ENCODE measurements at regions not wholly inside any gene's neighbourhood (a gene's known extent, or its start where the extent isn't known, plus 50 kb on each side); places are given as distances from the start of the nearest gene placed in this dataset.

DNA sequence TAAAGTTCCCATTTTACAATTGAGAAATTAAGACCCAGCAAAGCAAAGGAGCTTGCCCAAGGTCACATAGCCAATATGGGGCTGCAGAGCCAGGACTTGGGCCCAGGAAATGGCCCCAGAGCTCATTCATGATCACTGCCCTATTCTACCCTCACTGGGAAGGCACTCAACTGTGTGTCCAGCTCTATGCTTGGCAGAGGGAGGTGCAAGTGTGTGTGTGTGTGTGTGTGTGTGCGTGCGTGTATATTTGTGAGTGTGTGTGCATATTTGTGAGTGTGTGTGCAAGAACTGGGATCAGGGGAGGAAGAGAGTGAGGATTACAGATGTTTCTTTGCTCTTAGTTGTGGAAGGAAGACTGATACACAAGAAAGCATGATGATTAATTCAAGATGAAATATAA is 151.2 kb upstream of the CRY1 start:
- H3K4me1 ChIP-seq (replicated peaks in 1 of 4; ENCODE audit: control insufficient read depth in 3 of 4, insufficient read depth in 4 of 4, low read length in 3 of 4), result no peaks in the 10 kb centered on the region
- H3K23me2 ChIP-seq (ENCODE audit: low read depth, low read length), result peaks cover 3% of the 10 kb centered on the region; the same call in 1 of the 2 replicates
- H3K4ac ChIP-seq (replicated peaks; ENCODE audit: insufficient read length, low read depth, low read length), result no peak overlapping the region
- FAIRE-seq (no peak), DNase-seq (ENCODE audit: low read depth in 1 of 2, low spot score in 2 of 2) (no peak)
- no peak overlapping the region for H3K4me3 ChIP-seq (ENCODE audit: extremely low read depth in 1 of 4, insufficient read depth in 2 of 4, low read depth in 3 of 4, low read length in 4 of 4)
- no peak overlapping the region for H2BK120ac ChIP-seq (replicated peaks; ENCODE audit: low read depth, low read length)
- no peak overlapping the region for H3K4me2 ChIP-seq (ENCODE audit: insufficient read depth in 1 of 2, low read depth in 2 of 2, low read length in 2 of 2)
- no peak overlapping the region for H2BK12ac ChIP-seq (ENCODE audit: low read depth, low read length)
- no peaks in the 10 kb centered on the region for H3K79me1 ChIP-seq (ENCODE audit: low read depth, low read length)
- H3K56ac ChIP-seq (replicated peaks; ENCODE audit: insufficient read length, low read depth, low read length), result no peak overlapping the region
- no peak overlapping the region for H3K18ac ChIP-seq (ENCODE audit: extremely low read depth, low read length)
- H4K91ac ChIP-seq (replicated peaks; ENCODE audit: insufficient read length, low read length), result no peak overlapping the region
- no peak for TF ChIP-seq PHF8 (conservative IDR thresholded peaks at IDR 0.05; ENCODE audit: low read depth, low read length)
- TF ChIP-seq CBX5 (IDR thresholded peaks at IDR 0.05; ENCODE audit: low read depth, low read length), result no peak
- no peak for TF ChIP-seq BACH1 (IDR thresholded peaks at IDR 0.05; ENCODE audit: low read length)
- H3K9me3 ChIP-seq (ENCODE audit: insufficient read depth in 2 of 2, low read depth in 1 of 2, low read length in 1 of 2), result no peaks in the 10 kb centered on the region
- no peaks in the 10 kb centered on the region for H3K27me3 ChIP-seq (replicated peaks in 1 of 4; ENCODE audit: control insufficient read depth in 3 of 4, extremely low read depth in 1 of 4, insufficient read depth in 3 of 4, low read length in 3 of 4)
- H2BK15ac ChIP-seq (ENCODE audit: low read length), result no peak overlapping the region
- H4K5ac ChIP-seq (ENCODE audit: insufficient read length, low read depth, low read length), result no peak overlapping the region
- H2AK5ac ChIP-seq (ENCODE audit: low read depth, low read length), result no peak overlapping the region
- no peak overlapping the region for H3K27ac ChIP-seq (ENCODE audit: low read depth, low read length)
- CTCF ChIA-PET (ENCODE audit: partially characterized antibody), result interaction anchor here (0.7 to 1.0 kb wide), 5 partner anchors 41 to 362 kb away, joined by 3 to 4 read pairs (median 3); no protein-coding TSS in a partner anchor
- H2BK20ac ChIP-seq (ENCODE audit: low read length), result no peak overlapping the region
- no peak overlapping the region for H3K9ac ChIP-seq (replicated peaks in 1 of 4; ENCODE audit: extremely low read depth in 1 of 4, low read depth in 3 of 4, low read length in 3 of 4)
- 78% methylated on average over 2 of the region's 2 CpGs; no CpG with 5 or more reads in 1 of the 2 experiments for WGBS, 2 experiments (ENCODE audit: extremely low coverage in 1 of 2, insufficient coverage in 1 of 2, insufficient read length in 1 of 2, insufficient replicate concordance in 2 of 2, low coverage in 1 of 2, low lambda C conversion rate in 2 of 2, missing lambda C conversion rate in 1 of 2)
- no peak overlapping the region for H3K23ac ChIP-seq (ENCODE audit: insufficient read length)
- POLR2A ChIA-PET (ENCODE audit: partially characterized antibody), result no interaction called here
- H4K20me1 ChIP-seq (replicated peaks in 1 of 2; ENCODE audit: control insufficient read depth in 1 of 2, insufficient read depth in 2 of 2, low read length in 2 of 2), result no peaks in the 10 kb centered on the region
- no peak overlapping the region for H2AFZ ChIP-seq (ENCODE audit: low read length)
- H3K36me3 ChIP-seq (ENCODE audit: control insufficient read depth in 2 of 4, insufficient read depth in 4 of 4, low read length in 3 of 4), result no peaks in the 10 kb centered on the region
- H2BK5ac ChIP-seq (ENCODE audit: low read depth, low read length), result no peak overlapping the region
- H3K14ac ChIP-seq (ENCODE audit: insufficient read length), result no peak overlapping the region
- H3K79me2 ChIP-seq (ENCODE audit: control insufficient read depth in 1 of 2, insufficient read depth in 2 of 2, low read length in 2 of 2), result no peaks in the 10 kb centered on the region
- H4K8ac ChIP-seq (ENCODE audit: extremely low read depth, insufficient read depth, low read length), result no peak overlapping the region

Measured in H1 (cell line).